H9 (cell line): ENCODE measurements at regions not wholly inside any gene's neighbourhood (a gene's known extent, or its start where the extent isn't known, plus 50 kb on each side); places are given as distances from the start of the nearest gene placed in this dataset.

Experiments used
- DNase-seq: peaks from one replicate; pipeline ENCODE4 v3.0.0-alpha.2; 2017
- H2AFZ ChIP-seq: one replicate; pipeline ENCODE4 v1.6.1; 2013; ENCODE audit warnings: mild to moderate bottlenecking, low read length, control low read depth, moderate library complexity
- H2AK5ac ChIP-seq: 2 replicates; pipeline ENCODE4 v1.6.1; 2013; ENCODE audit warnings: low read length, control low read depth, mixed read lengths; ENCODE audit not compliant: insufficient read length
- H2BK120ac ChIP-seq: one replicate; pipeline ENCODE4 v1.6.1; 2013; ENCODE audit warnings: low read depth, mild to moderate bottlenecking, low read length, control low read depth, inconsistent platforms; ENCODE audit not compliant: poor library complexity, severe bottlenecking
- H2BK12ac ChIP-seq: 2 replicates; pipeline ENCODE4 v1.6.1; 2013; ENCODE audit warnings: low read length, control low read depth, mixed read lengths, low read depth; ENCODE audit not compliant: insufficient read length
- H2BK15ac ChIP-seq: 2 replicates; pipeline ENCODE4 v1.6.1; 2013; ENCODE audit warnings: low read depth, low read length, control low read depth
- H2BK20ac ChIP-seq: one replicate; pipeline ENCODE4 v1.6.1; 2013; ENCODE audit warnings: low read depth, mild to moderate bottlenecking, low read length, control low read depth, inconsistent platforms; ENCODE audit not compliant: poor library complexity, severe bottlenecking
- H2BK5ac ChIP-seq: 2 replicates; pipeline ENCODE4 v1.6.1; 2013; ENCODE audit warnings: low read length, control low read depth, mixed read lengths; ENCODE audit not compliant: insufficient read length
- H3K14ac ChIP-seq: 2 replicates; pipeline ENCODE4 v1.6.1; 2013; ENCODE audit warnings: low read length, control low read depth; ENCODE audit not compliant: insufficient read depth
- H3K18ac ChIP-seq: 2 replicates; pipeline ENCODE4 v1.6.1; 2013; ENCODE audit warnings: low read depth, mild to moderate bottlenecking, mixed read lengths, low read length, control low read depth; ENCODE audit not compliant: insufficient read length
- H3K23ac ChIP-seq: 2 replicates; pipeline ENCODE4 v1.6.1; 2013; ENCODE audit warnings: low read length, control low read depth, mixed read lengths, low read depth; ENCODE audit not compliant: insufficient read length
- H3K23me2 ChIP-seq: 2 replicates; pipeline ENCODE4 v1.6.1; 2013; ENCODE audit warnings: low read depth, mild to moderate bottlenecking, mixed read lengths, low read length, control low read depth; ENCODE audit not compliant: insufficient read length, poor library complexity, severe bottlenecking
- H3K27ac ChIP-seq: 2 replicates; pipeline ENCODE4 v1.5.1; 2013; ENCODE audit warnings: low read length, control low read depth, mixed read lengths, low read depth; ENCODE audit not compliant: insufficient read length
- H3K27me3 ChIP-seq: 2 replicates; pipeline ENCODE4 v1.6.1; 2013; ENCODE audit warnings: low read length, control low read depth, inconsistent platforms; ENCODE audit not compliant: insufficient read depth
- H3K4ac ChIP-seq: 2 replicates; pipeline ENCODE4 v1.6.1; 2013; ENCODE audit warnings: low read depth, mild to moderate bottlenecking, control low read depth, inconsistent platforms, low read length, moderate library complexity
- H3K4me1 ChIP-seq: 2 replicates; pipeline ENCODE4 v1.6.1; 2013; ENCODE audit warnings: low read length, control low read depth, inconsistent platforms; ENCODE audit not compliant: insufficient read depth
- H3K4me2 ChIP-seq: 2 replicates; pipeline ENCODE4 v1.6.1; 2013; ENCODE audit warnings: low read length, control low read depth, mixed read lengths; ENCODE audit not compliant: insufficient read length, insufficient read depth
- H3K56ac ChIP-seq: 2 replicates; pipeline ENCODE4 v1.6.1; 2013; ENCODE audit warnings: low read depth, mild to moderate bottlenecking, mixed read lengths, low read length, control low read depth; ENCODE audit not compliant: insufficient read length
- H3K79me1 ChIP-seq: 2 replicates; pipeline ENCODE4 v1.6.1; 2013; ENCODE audit warnings: low read depth, mild to moderate bottlenecking, moderate library complexity, low read length, control low read depth, inconsistent platforms; ENCODE audit not compliant: insufficient read depth, poor library complexity, severe bottlenecking
- H3K79me2 ChIP-seq: 2 replicates; pipeline ENCODE4 v1.6.1; 2013; ENCODE audit warnings: low read length, control low read depth, inconsistent platforms; ENCODE audit not compliant: insufficient read depth
- H3K9ac ChIP-seq: 2 replicates; pipeline ENCODE4 v1.6.1; 2013; ENCODE audit warnings: low read length, control low read depth, mixed read lengths; ENCODE audit not compliant: insufficient read length; ENCODE audit errors: extremely low read depth
- H3K9me3 ChIP-seq: one replicate; pipeline ENCODE4 v1.6.1; 2013; ENCODE audit warnings: low read depth, low read length, inconsistent platforms; ENCODE audit not compliant: control insufficient read depth
- H3T11ph ChIP-seq: one replicate; pipeline ENCODE4 v1.6.1; 2013; ENCODE audit warnings: mild to moderate bottlenecking, low read length, control low read depth, inconsistent platforms
- H4K20me1 ChIP-seq: one replicate; pipeline ENCODE4 v1.6.1; 2013; ENCODE audit not compliant: control insufficient read depth, insufficient read length, insufficient read depth
- H4K5ac ChIP-seq: 2 replicates; pipeline ENCODE4 v1.6.1; 2013; ENCODE audit warnings: low read depth, mild to moderate bottlenecking, mixed read lengths, low read length, control low read depth; ENCODE audit not compliant: insufficient read length
- H4K8ac ChIP-seq: replicated peaks from 2 replicates; pipeline ENCODE4 v1.6.1; 2013; ENCODE audit warnings: low read length, control low read depth, mixed read lengths, low read depth; ENCODE audit not compliant: insufficient read length
- H4K91ac ChIP-seq: 2 replicates; pipeline ENCODE4 v1.6.1; 2013; ENCODE audit warnings: low read depth, mild to moderate bottlenecking, moderate library complexity, mixed read lengths, low read length, control low read depth; ENCODE audit not compliant: insufficient read length
- H3K27ac Mint-ChIP-seq, 3 experiments: 2 replicates in 2 of 3; 3 replicates in 1 of 3; pipeline ENCODE4 v1.8.0; 2020 to 2021; ENCODE audit warnings: mixed read lengths in 3 of 3, mild to moderate bottlenecking in 1 of 3, moderate library complexity in 1 of 3
- H3K27me3 Mint-ChIP-seq: 2 replicates; pipeline ENCODE4 v1.8.0; 2021; ENCODE audit warnings: low read depth, mild to moderate bottlenecking, moderate library complexity, mixed read lengths
- H3K36me3 Mint-ChIP-seq, 3 experiments: 2 replicates in 2 of 3; 3 replicates in 1 of 3; pipeline ENCODE4 v1.8.0; 2020 to 2021; ENCODE audit warnings: low read depth in 3 of 3, mixed read lengths in 3 of 3; ENCODE audit not compliant: insufficient read depth in 1 of 3
- H3K4me1 Mint-ChIP-seq, 2 experiments: 2 replicates each; pipeline ENCODE4 v1.8.0; 2020; ENCODE audit warnings: mixed read lengths in 2 of 2
- H3K4me3 Mint-ChIP-seq, 2 experiments: 2 replicates in 1 of 2; 3 replicates in 1 of 2; pipeline ENCODE4 v1.8.0; 2020 to 2021; ENCODE audit warnings: mild to moderate bottlenecking in 2 of 2, mixed read lengths in 2 of 2, moderate library complexity in 1 of 2
- H3K9me3 Mint-ChIP-seq, 2 experiments: 2 replicates in 1 of 2; 3 replicates in 1 of 2; pipeline ENCODE4 v1.8.0; 2020; ENCODE audit warnings: mild to moderate bottlenecking in 2 of 2, mixed read lengths in 2 of 2, moderate library complexity in 1 of 2
- CTCF ChIP-seq: fragments of 200-600 bp; sonication (generic); conservative IDR thresholded peaks from 3 replicates; pipeline ENCODE4 v1.8.0; 2021; ENCODE audit warnings: antibody characterized with exemption, mild to moderate bottlenecking
- WGBS: extraction: QIAGEN DNeasy Blood & Tissue Kit; methylation state at CpG from one replicate; pipeline ENCODE4 v1.1.7; 2013; ENCODE audit warnings: missing lambda C conversion rate, low lambda C conversion rate, mixed read lengths; ENCODE audit not compliant: insufficient read length; ENCODE audit errors: extremely low coverage; 5-methylcytosine and 5-hydroxymethylcytosine counted together

GRCh38 chr6:28727559-28728211, 196.1 kb downstream of the TRIM27 start:
- no peak overlapping the region for H2BK5ac ChIP-seq
- H2AFZ ChIP-seq = no peak overlapping the region
- no peaks in the 10 kb centered on the region for H3K27me3 ChIP-seq

More at GRCh38 chr6:28727559-28728211, 196.1 kb downstream of the TRIM27 start:
- H3K27ac ChIP-seq = no peak overlapping the region
- no peak for TF ChIP-seq CTCF
- peak overlapping the region; percentile 77 to 91 for H3K4me3 Mint-ChIP-seq
- no peaks in the 10 kb centered on the region for H3K4me1 ChIP-seq
- H4K20me1 ChIP-seq = no peaks in the 10 kb centered on the region
- no peak overlapping the region for H4K8ac ChIP-seq
- H3K4me1 Mint-ChIP-seq = peaks cover 4 to 17% of the 10 kb centered on the region in 2 experiments; a peak in 3 of 4 replicates
- no peak overlapping the region for H3K14ac ChIP-seq
- no peak overlapping the region for H2AK5ac ChIP-seq
- no peaks in the 10 kb centered on the region for H3K36me3 Mint-ChIP-seq
- no peak overlapping the region for H3K23ac ChIP-seq
- DNase-seq = no peak
- no peak overlapping the region for H2BK15ac ChIP-seq
- H3K4me2 ChIP-seq = no peak overlapping the region
- no peak overlapping the region for H3K9ac ChIP-seq
- H3K9me3 ChIP-seq = no peaks in the 10 kb centered on the region
- no peak overlapping the region for H3K56ac ChIP-seq
- H3K18ac ChIP-seq = no peak overlapping the region
- no peak overlapping the region for H4K91ac ChIP-seq
- H3T11ph ChIP-seq = no peak overlapping the region
- no peaks in the 10 kb centered on the region for H3K79me1 ChIP-seq
- no CpG with 5 or more reads among the region's 9 CpGs for WGBS
- no peaks in the 10 kb centered on the region; a peak in 1 of 5 replicates for H3K9me3 Mint-ChIP-seq
- H2BK20ac ChIP-seq = no peak overlapping the region
- H4K5ac ChIP-seq = no peak overlapping the region
- H2BK120ac ChIP-seq = no peak overlapping the region
- no peak overlapping the region for H3K27ac Mint-ChIP-seq
- H3K27me3 Mint-ChIP-seq = peaks cover 49% of the 10 kb centered on the region
- no peak overlapping the region for H3K4ac ChIP-seq
- no peak overlapping the region for H2BK12ac ChIP-seq
- peaks cover 6% of the 10 kb centered on the region for H3K23me2 ChIP-seq
- H3K79me2 ChIP-seq = no peaks in the 10 kb centered on the region
